Ovary (tissue), 7 donors: ENCODE measurements at regions not wholly inside any gene's neighbourhood (a gene's known extent, or its start where the extent isn't known, plus 50 kb on each side); places are given as distances from the start of the nearest gene placed in this dataset.

ENCODE experiments used
- DNase-seq, 5 donors: peaks; one replicate each; pipeline ENCODE4 v3.0.0-alpha.2; 2019 to 2020
- H3K27ac ChIP-seq, 2 donors: fragments of 200-600 bp; one replicate each; pipeline versions ENCODE4 v1.5.1 to v1.8.0; 2019 to 2022
- H3K27me3 ChIP-seq: fragments of 200-600 bp; one replicate; pipeline ENCODE4 v1.8.0; 2022
- H3K36me3 ChIP-seq: fragments of 200-600 bp; sonication (generic); one replicate; pipeline ENCODE4 v1.5.1; 2019
- H3K4me1 ChIP-seq: one replicate; pipeline ENCODE4 v1.8.1; 2013; ENCODE audit warnings: mild to moderate bottlenecking, moderate library complexity; ENCODE audit not compliant: insufficient read depth
- H3K4me3 ChIP-seq: fragments of 200-600 bp; sonication (generic); one replicate; pipeline ENCODE4 v1.5.1; 2017
- H3K9me3 ChIP-seq, 2 donors: fragments of 200-600 bp in 1 of 2; sonication (generic) in 1 of 2; one replicate each; pipeline versions ENCODE4 v1.5.1 to v1.8.1; 2013 to 2019; ENCODE audit warnings: mild to moderate bottlenecking in 1 of 2, moderate library complexity in 1 of 2
- EP300 ChIP-seq: sonication (generic); formaldehyde crosslinking; IDR thresholded peaks from one replicate; pipeline ENCODE4 v1.6.1; 2017; ENCODE audit warnings: antibody characterized with exemption
- POLR2A ChIP-seq: fragments of 450-650 bp; IDR thresholded peaks from one replicate; pipeline ENCODE4 v1.6.1; 2017; ENCODE audit warnings: antibody characterized with exemption, mild to moderate bottlenecking, moderate library complexity
- WGBS, 3 donors: extraction: QIAGEN DNeasy Blood & Tissue Kit in 1 of 3; methylation state at CpG; one replicate each; pipeline versions ENCODE4 v1.1.5 to v1.1.7; 2013 to 2017; 5-methylcytosine and 5-hydroxymethylcytosine counted together
- intact Hi-C, 4 donors: fragments of 100-400 bp; cut with DNase I; formaldehyde crosslinking; loops; one replicate each; pipeline versions ENCODE4 v1.11.0 to v1.15.1; 2022 to 2023
- TF ChIP-seq, protein P1 (sequence below), 3 donors: fragments of 450-650 bp in 2 of 3; fragments of 200-600 bp in 1 of 3; IDR thresholded peaks; one replicate each; pipeline versions ENCODE4 v1.5.1 to v1.8.0; 2016 to 2022; ENCODE audit warnings: antibody characterized with exemption in 3 of 3, mild to moderate bottlenecking in 1 of 3
- donor health status: DM: no; HTN: no; CAD: no; lungs with moderate emphysema.
- donor health status: DM: no; HTN: no; CAD: no.
- donor health status: Bipolar disorder and iron deficiency.
- donor health status: DM: no; HTN: no; CAD: no.
- donor health status: DM: yes; HTN: yes; CAD: no.

DNA sequence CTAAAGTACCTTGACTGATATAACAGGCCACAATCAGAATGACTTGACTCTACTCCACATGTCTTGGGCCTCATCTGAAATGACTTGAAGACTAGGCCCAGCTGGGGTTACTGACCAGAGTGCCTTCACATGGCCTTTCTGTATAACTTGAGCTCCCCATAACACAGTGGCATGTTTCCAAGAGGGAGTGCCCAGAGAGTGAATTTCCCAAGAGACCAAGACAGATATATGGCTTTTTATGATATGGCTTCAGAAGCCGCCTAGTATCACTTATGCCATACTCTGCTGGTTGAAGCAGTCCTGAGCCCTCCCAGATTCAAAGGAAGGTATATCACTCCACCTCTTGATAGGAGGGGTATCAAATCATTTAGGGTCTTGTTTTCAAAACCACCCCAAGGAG is 357.5 kb upstream of the EEF2KMT start:
- intact Hi-C loops, result no loop called here

DNA sequence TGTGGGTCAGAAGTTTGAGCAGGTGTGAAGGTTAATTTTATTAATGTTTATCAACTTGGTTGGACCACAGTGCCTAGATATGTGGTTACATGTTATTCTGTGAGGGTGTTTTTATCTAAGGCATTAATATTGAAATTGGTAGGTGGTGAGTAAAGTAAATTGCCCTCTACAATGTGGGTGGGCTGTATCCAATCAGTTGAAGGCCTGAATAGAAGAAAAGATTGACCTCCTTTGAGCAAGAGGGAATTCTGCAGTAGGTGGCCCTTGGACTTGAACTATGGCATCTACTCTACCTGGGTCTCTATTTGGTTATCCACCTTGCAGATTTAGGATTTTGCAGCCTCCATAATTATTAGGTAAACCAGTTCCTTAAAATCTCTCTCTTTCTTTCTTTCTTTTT is 356.8 kb upstream of the EEF2KMT start:
- Histone ChIP-seq H3K9me3 (no peaks in the 10 kb centered on the region), H3K36me3 (no peaks in the 10 kb centered on the region), H3K4me1 (no peaks in the 10 kb centered on the region), H3K4me3 (no peak overlapping the region), H3K27ac (no peak overlapping the region), H3K27me3 (no peaks in the 10 kb centered on the region)
- intact Hi-C loops, result no loop called here
- no peak for TF ChIP-seq EP300
- TF ChIP-seq POLR2A, result no peak
- TF ChIP-seq, protein P1, sequence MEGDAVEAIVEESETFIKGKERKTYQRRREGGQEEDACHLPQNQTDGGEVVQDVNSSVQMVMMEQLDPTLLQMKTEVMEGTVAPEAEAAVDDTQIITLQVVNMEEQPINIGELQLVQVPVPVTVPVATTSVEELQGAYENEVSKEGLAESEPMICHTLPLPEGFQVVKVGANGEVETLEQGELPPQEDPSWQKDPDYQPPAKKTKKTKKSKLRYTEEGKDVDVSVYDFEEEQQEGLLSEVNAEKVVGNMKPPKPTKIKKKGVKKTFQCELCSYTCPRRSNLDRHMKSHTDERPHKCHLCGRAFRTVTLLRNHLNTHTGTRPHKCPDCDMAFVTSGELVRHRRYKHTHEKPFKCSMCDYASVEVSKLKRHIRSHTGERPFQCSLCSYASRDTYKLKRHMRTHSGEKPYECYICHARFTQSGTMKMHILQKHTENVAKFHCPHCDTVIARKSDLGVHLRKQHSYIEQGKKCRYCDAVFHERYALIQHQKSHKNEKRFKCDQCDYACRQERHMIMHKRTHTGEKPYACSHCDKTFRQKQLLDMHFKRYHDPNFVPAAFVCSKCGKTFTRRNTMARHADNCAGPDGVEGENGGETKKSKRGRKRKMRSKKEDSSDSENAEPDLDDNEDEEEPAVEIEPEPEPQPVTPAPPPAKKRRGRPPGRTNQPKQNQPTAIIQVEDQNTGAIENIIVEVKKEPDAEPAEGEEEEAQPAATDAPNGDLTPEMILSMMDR (IDR thresholded peaks at IDR 0.05), result no peak
- no peak for DNase-seq

More for the DNA sequence above, 357.5 kb upstream of the EEF2KMT start:
- no peak overlapping the region for H3K27ac ChIP-seq
- 64 to 86% (median 82%) methylated on average over 1 of the region's 1 CpG for WGBS, 3 donors
- no peaks in the 10 kb centered on the region for H3K9me3 ChIP-seq
- TF ChIP-seq EP300, result no peak
- TF ChIP-seq, protein P1 (IDR thresholded peaks at IDR 0.05), result no peak
- TF ChIP-seq POLR2A, result no peak
- H3K36me3 ChIP-seq, result no peaks in the 10 kb centered on the region
- DNase-seq, result no peak
- no peaks in the 10 kb centered on the region for H3K4me1 ChIP-seq
- no peaks in the 10 kb centered on the region for H3K27me3 ChIP-seq
- no peak overlapping the region for H3K4me3 ChIP-seq

DNA sequence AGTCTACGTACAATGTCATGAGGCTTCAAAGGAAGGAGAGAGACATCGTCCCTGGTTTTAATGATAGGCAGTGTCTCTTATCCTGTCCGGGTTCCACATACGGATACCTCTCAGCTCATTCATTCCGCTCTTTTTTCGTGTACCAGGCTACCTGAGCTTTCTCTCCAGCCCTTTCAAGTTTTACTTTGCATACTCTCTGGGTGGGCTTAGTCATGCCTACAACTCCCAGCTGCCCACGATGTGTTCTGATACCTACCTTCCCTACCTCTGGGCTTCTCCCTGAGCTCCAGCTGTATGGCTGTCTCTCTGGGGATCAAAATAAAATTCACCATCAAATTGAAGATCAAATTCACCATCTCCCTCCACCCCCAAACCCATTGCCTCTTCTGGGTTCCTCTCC is 354.0 kb upstream of the EEF2KMT start:
- Histone ChIP-seq H3K4me3 (no peak overlapping the region), H3K27me3 (no peaks in the 10 kb centered on the region), H3K9me3 (no peaks in the 10 kb centered on the region), H3K4me1 (no peaks in the 10 kb centered on the region), H3K36me3 (no peaks in the 10 kb centered on the region), H3K27ac (no peak overlapping the region)
- intact Hi-C loops, result no loop called here
- DNase-seq, result no peak
- WGBS, 3 donors, result 40 to 46% (median 44%) methylated on average over 7 of the region's 7 CpGs
- TF ChIP-seq EP300, result no peak
- TF ChIP-seq, protein P1 (IDR thresholded peaks at IDR 0.05), result no peak

DNA sequence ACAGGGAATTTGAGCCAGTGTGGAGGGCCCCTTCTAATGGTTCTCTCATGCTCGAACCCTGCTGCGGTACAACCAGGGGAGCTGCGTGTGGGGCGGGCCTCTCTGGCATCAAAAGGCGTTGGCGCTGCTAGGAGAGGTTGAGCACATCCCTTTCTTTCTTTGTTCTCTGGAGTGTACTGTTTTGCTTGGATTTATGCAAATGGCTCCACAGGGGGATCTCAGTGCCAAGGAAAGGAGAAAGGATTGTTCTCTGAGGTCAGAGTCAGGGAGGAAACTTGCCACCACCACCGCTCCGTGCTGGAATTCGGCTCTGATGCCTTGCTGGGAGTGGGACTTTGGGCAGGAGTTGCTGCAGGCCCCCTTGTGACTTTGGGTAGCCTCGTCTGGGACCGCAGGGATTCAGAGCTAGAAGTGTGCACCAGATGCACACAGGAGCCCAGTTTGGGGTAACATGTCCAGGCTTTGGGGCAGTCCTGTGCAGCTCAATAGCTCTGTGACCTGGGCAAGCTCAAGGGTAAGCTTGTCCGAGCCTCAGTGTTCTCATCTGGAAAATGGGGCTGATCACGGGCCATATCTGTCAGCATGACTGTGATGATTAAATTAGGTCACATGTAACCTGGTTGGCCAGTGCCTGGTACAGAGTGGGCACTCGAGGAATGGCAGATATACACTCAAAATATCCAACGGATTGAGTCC is 353.0 kb upstream of the EEF2KMT start:
- Histone ChIP-seq H3K9me3 (no peaks in the 10 kb centered on the region), H3K27me3 (no peaks in the 10 kb centered on the region), H3K4me1 (no peaks in the 10 kb centered on the region), H3K27ac (no peak overlapping the region), H3K36me3 (no peaks in the 10 kb centered on the region), H3K4me3 (no peak overlapping the region)
- whole genome bisulfite sequencing, 3 donors, result 24 to 39% (median 30%) methylated on average over 15 of the region's 15 CpGs
- no peak for TF ChIP-seq POLR2A
- TF ChIP-seq EP300, result no peak
- TF ChIP-seq, protein P1 (IDR thresholded peaks at IDR 0.05), result no peak
- intact Hi-C loops, result no loop called here
- no peak for DNase-seq
